ENCODE measurements at regions not wholly inside any gene's neighbourhood (a gene's known extent, or its start where the extent isn't known, plus 50 kb on each side); places are given as distances from the start of the nearest gene placed in this dataset.

- TF ChIP-seq CTCF (conservative IDR thresholded peaks at IDR 0.05 in 1 of 2, IDR thresholded peaks at IDR 0.05 in 1 of 2; ENCODE audit: extremely low read depth in 1 of 2, insufficient read depth in 1 of 2, low read depth in 1 of 2, low read length in 2 of 2) (no peak), EZH2 (IDR thresholded peaks at IDR 0.05; ENCODE audit: borderline replicate concordance, low read length) (no peak)
Observed at GRCh38 chr19:28549680-28550277, 663.2 kb downstream of the UQCRFS1 start.

All from mammary epithelial cell (primary cell).